Activated T-helper 17 cell treated with anti-CD3 and anti-CD28 coated beads, Interleukin-2, amount 50 U/mL, for 72 hours (primary cell): ENCODE measurements at regions not wholly inside any gene's neighbourhood (a gene's known extent, or its start where the extent isn't known, plus 50 kb on each side); places are given as distances from the start of the nearest gene placed in this dataset.
"Not testable (repeated sequence)": the region's sequence is repeated elsewhere in the genome, so short reads cannot be mapped to it uniquely, and the experiment has no call there.

ENCODE experiments used
- ATAC-seq: fragments of 150-1000 bp; cut with Tn5 transposase; replicated peaks from 2 replicates; pipeline ENCODE4 v1.10.0; 2021; ENCODE audit warnings: mild to moderate bottlenecking, moderate library complexity
- H3K27ac Mint-ChIP-seq: one replicate; pipeline ENCODE4 v1.8.0; 2022; ENCODE audit warnings: mixed read lengths
- H3K27me3 Mint-ChIP-seq: one replicate; pipeline ENCODE4 v1.8.0; 2022; ENCODE audit warnings: mixed read lengths
- H3K36me3 Mint-ChIP-seq: one replicate; pipeline ENCODE4 v1.8.0; 2022; ENCODE audit warnings: low read depth, mild to moderate bottlenecking, mixed read lengths
- H3K4me1 Mint-ChIP-seq: one replicate; pipeline ENCODE4 v1.8.0; 2022; ENCODE audit warnings: mixed read lengths
- H3K4me3 Mint-ChIP-seq: one replicate; pipeline ENCODE4 v1.8.0; 2022; ENCODE audit warnings: mild to moderate bottlenecking, mixed read lengths
- H3K9me3 Mint-ChIP-seq: one replicate; pipeline ENCODE4 v1.8.0; 2022; ENCODE audit warnings: mixed read lengths

DNA sequence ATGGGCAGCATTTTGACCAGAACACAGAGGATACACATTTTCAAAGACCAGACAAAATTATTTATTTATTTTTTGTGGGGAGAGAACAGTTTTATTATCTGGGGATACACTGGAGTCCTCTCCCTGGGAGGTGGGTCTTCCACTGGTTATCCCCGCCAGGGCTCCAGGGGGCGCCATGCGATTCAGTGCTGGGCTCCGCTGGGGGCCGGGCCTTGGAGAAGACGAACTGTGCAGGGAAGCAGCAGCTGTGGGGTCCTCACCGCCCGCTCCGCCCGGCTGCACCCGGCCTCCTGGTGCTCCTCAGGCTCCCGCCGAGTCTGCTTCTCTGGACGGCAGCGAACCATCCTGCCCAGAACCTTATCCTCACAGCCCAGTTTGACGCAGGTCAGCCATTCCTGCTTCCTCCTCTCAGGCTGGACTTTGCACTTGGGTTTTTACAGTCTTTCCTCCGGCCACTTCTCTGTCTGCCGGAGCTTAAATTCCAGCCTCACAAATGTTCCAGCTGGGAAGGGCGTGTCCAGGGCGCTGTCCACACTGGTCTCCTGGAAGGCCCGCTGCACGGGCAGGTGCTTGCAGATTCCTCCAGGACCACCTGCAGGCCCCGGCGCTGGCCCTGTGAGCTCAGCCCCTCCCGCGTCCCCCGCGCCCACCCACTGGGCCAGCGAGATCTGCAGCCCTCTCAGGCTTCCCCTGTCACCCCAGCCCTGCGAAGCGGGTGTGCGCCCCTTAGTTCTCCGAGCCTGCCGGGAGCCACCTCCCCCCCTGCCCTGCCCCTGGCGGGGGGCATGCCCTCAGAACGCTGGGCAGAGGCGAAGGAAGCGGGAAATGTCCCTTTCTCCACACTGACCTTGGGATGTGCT lies 1830.0 kb upstream of the DEFB115 start:
- H3K27ac Mint-ChIP-seq = no peak overlapping the region
- H3K27me3 Mint-ChIP-seq = peaks cover 6% of the 10 kb centered on the region
- H3K9me3 Mint-ChIP-seq = no peaks in the 10 kb centered on the region
- no peaks in the 10 kb centered on the region for H3K4me1 Mint-ChIP-seq
- no peak overlapping the region for H3K4me3 Mint-ChIP-seq
- ATAC-seq = no peak
- H3K36me3 Mint-ChIP-seq = no peaks in the 10 kb centered on the region

DNA sequence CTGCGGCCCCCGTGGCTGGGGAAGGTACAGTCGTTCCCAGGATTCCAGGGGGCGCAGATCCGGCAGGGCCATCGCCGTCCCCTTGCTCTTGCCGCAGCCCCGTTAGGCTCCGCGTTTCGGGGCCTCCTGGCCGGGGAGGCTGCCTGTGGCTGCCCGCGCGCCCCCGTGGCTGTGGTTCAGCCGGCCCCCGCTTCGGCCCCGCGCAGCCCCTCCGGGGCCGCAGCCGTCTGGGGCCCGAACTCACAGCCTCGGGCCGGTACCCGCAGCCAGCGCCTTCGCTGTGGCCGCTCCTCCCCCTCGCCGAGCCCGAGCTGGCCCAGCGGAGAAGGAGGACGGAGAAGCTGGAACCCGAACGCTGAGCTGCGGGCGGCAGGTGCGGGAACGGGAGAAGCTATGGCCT lies 1826.9 kb upstream of the DEFB115 start:
- peaks cover 4% of the 10 kb centered on the region for H3K27me3 Mint-ChIP-seq
- H3K9me3 Mint-ChIP-seq = no peaks in the 10 kb centered on the region
- H3K36me3 Mint-ChIP-seq = no peaks in the 10 kb centered on the region

DNA sequence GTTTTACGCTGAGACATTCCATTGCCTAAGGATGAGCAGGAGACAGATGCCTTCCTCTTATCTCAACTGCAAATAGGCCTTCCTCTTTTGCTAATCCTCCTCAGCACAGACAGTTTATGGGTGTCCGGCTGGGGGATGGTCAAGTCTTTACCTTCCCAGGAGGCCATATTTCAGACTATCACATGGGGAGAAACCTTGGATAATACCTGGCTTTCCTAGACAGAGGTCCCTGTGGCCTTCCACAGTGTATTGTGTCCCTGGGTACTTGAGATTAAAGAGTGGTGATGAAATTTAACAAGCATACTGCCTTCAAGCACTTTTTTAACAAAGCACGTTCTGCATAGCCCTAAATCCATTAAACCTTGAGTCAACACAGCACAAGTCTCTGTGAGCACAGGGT lies 1816.7 kb upstream of the DEFB115 start:
- not testable (repeated sequence) for ATAC-seq, H3K27me3 Mint-ChIP-seq, H3K27ac Mint-ChIP-seq, H3K9me3 Mint-ChIP-seq, H3K4me1 Mint-ChIP-seq, H3K4me3 Mint-ChIP-seq, H3K36me3 Mint-ChIP-seq

More for the DNA sequence above, 1826.9 kb upstream of the DEFB115 start:
- H3K4me3 Mint-ChIP-seq = no peak overlapping the region
- no peaks in the 10 kb centered on the region for H3K4me1 Mint-ChIP-seq
- ATAC-seq = no peak
- no peak overlapping the region for H3K27ac Mint-ChIP-seq

DNA sequence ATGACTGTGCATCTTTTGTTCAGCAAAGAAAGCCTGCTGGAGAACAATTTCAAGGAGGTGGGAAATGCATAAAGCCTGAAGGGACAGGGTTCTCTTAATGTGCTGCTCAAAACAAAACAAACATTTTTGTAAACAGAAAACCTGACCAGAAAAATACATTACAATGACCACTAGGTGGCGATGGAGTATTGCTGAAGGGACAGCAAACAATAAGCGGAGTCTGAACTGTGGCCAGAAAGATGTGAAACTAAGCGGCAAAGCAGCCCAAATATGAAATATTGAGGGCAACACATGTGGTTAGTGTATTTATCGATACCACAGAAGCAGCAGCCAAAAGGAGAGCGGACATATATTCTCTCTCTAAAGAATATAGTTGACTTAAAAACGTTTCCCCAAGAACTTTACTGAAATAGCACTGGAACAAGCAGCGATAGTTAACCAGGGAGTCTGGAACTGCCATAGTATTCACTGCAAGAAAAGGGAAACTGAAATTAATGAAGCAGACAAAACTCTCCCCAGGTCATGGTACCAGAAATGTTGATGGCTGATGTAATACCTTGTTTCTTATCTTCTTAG lies 1814.2 kb upstream of the DEFB115 start:
- not testable (repeated sequence) for H3K4me3 Mint-ChIP-seq, H3K4me1 Mint-ChIP-seq, H3K27ac Mint-ChIP-seq, ATAC-seq, H3K27me3 Mint-ChIP-seq, H3K9me3 Mint-ChIP-seq, H3K36me3 Mint-ChIP-seq

DNA sequence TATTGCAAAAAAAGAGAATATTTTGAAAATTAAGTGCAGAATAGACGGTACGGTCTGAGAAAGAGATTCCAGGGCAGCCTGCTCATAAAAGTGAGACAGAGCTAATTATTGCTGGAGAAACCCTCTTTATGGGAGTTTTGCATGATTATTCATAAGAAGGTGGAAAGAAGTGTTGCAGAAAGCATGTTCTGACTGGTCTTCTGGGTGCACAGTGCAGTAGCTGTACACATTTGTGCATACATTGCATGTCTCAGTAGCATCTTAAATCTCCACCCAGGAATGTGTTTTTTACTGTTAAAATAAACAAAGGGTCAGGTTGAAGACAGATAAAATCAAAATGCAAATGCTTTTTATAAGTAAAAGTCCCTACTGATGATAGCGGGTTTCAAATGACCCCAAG lies 1813.6 kb upstream of the DEFB115 start:
- ATAC-seq = peak; percentile 53
- no peaks in the 10 kb centered on the region for H3K9me3 Mint-ChIP-seq
- no peak overlapping the region for H3K4me3 Mint-ChIP-seq
- no peak overlapping the region for H3K27ac Mint-ChIP-seq
- H3K27me3 Mint-ChIP-seq = peaks cover 3% of the 10 kb centered on the region
- H3K36me3 Mint-ChIP-seq = no peaks in the 10 kb centered on the region
- no peaks in the 10 kb centered on the region for H3K4me1 Mint-ChIP-seq

DNA sequence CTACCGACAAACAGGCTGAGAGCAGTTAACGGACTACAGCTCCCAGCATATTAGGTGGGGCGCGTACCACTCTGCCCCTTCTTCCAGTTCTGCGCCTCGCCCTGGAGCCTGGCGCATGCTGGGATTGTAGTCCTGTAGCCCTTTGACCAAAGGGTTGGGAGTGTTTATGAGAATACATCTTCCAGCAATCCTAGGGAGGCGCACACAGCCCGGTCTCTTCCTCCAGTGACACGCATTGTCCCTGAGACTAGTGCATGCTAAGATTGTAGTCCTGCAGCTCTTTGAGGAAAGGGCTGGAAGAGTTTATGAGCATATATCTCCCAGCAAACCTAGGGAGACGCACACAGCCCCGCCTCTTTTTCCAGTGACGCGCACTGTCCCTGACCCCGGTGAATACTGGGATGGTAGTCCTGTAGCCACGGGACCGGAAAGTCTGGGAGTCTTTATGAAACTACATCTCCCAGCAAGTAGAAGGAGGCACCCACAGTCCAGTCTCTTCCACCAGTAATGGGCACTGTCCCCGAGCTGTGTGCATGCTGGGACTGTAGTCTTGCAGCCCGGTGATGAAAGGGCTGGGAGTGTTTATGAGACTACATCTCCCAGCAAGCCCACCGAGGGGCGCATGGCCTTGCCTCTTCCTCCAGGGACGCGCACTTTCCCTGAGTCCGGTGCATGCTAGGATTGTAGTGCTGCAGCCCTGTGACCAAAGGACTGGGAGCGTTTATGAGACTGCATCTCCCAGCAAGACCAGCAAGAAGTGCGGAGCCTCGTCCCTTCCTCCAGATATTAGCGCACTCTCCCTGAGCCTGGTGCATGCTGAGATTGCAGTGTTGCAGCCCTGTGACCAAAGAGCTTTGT lies 1812.2 kb upstream of the DEFB115 start:
- H3K4me1 Mint-ChIP-seq, ATAC-seq, H3K27ac Mint-ChIP-seq, H3K27me3 Mint-ChIP-seq, H3K4me3 Mint-ChIP-seq, H3K36me3 Mint-ChIP-seq, H3K9me3 Mint-ChIP-seq: not testable (repeated sequence)

DNA sequence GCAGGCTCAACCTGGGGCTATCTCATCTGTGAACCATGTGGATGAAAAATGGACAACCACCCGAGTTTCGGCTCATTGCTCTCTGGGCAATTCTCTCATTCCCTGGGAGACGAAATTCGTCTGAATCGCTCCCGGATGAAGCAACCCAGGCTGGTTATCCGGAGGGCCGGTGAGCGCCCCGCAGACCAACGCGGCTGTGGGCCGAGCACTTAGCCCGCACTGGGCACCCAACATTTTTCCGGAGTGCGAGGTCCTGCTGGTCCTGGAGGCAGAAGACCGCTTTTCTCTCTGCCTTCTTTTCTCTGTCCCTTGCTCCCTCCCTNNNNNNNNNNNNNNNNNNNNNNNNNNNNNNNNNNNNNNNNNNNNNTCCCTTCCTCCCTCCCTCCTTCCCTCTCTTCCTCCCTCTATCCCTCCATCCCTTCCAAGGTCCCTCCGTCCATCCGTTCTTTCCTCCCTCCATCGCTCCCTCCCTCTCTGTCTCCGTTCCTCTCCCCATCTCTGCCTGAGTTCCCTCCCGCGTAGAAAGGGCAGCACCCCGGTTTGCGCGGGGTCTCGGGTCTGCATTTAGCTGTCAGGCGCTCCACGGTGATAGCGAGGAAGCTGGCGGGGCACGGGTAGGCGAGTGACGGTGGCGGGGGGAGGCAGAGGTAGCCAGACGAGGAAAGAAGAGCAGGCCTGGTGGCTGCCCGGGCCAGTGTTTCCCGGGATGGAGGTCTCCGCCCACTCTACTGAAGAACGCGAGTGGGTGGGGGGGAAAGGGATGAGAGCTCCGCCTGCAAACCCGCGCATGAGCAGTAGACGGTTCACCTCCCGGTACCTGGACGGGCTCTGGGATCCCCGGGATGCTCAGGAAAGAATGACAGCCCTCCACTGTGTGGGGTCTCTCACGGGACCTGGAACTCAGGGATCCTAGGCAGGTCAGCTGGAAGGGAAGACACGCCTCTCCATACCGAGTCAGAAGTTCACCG lies 1809.7 kb upstream of the DEFB115 start:
- not testable (repeated sequence) for H3K36me3 Mint-ChIP-seq, H3K9me3 Mint-ChIP-seq, H3K27me3 Mint-ChIP-seq, H3K4me3 Mint-ChIP-seq, H3K4me1 Mint-ChIP-seq, ATAC-seq, H3K27ac Mint-ChIP-seq

DNA sequence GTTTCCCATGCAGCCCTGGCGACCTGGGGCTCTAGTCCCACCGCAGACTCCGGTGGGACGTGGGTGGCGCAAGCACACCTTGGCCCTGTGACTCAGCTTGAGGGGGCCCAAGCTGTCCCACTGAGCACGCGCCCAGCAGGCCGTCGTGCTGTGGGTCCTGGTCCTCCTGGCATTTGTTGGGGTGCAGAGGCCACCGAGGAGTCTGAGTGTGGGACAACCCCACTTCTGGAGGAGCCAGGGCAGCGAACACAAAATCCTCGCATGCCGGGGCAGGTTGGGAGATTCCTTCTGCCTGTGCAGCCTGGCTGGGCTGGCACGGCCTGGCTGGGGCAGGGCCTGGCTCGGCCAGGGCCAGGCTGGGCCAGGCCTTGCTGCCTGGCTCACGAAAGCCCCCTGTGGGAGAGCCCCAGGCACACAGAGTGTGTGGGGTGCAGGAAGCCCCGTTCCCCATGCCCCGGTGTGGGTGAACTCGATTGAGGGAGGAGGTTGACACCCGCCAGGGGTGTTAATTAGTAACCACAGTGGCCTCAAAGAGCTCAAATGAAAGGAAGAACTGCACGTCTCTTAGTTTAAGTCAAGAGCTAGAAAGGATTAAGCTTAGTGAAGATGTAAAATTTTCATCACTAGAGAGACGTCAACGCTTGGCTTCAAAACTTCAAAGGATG lies 1808.5 kb upstream of the DEFB115 start:
- H3K9me3 Mint-ChIP-seq = no peaks in the 10 kb centered on the region
- H3K4me1 Mint-ChIP-seq = no peaks in the 10 kb centered on the region
- no peak for ATAC-seq
- no peak overlapping the region for H3K4me3 Mint-ChIP-seq
- H3K36me3 Mint-ChIP-seq = no peaks in the 10 kb centered on the region
- H3K27ac Mint-ChIP-seq = no peak overlapping the region
- H3K27me3 Mint-ChIP-seq = peaks cover 3% of the 10 kb centered on the region

DNA sequence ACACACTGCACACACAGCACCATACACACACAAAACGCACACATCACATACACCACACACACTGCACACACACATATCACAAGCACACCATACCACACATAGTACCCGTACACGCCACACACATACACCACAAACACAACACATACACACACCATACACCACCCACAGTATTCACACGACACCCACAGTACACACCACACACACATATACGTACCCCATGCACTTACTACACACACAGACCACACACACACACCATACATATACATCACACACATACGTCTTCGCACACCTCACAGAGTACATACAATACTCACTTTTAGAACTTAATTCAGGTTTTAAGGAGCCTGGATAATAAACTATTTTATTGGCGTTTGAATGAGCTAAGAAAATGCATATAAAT lies 1805.3 kb upstream of the DEFB115 start:
- Mint-ChIP-seq H3K9me3 (no peaks in the 10 kb centered on the region), H3K27me3 (peaks cover 3% of the 10 kb centered on the region), H3K4me3 (no peak overlapping the region), H3K27ac (no peak overlapping the region), H3K4me1 (no peaks in the 10 kb centered on the region), H3K36me3 (no peaks in the 10 kb centered on the region)
- ATAC-seq = no peak

DNA sequence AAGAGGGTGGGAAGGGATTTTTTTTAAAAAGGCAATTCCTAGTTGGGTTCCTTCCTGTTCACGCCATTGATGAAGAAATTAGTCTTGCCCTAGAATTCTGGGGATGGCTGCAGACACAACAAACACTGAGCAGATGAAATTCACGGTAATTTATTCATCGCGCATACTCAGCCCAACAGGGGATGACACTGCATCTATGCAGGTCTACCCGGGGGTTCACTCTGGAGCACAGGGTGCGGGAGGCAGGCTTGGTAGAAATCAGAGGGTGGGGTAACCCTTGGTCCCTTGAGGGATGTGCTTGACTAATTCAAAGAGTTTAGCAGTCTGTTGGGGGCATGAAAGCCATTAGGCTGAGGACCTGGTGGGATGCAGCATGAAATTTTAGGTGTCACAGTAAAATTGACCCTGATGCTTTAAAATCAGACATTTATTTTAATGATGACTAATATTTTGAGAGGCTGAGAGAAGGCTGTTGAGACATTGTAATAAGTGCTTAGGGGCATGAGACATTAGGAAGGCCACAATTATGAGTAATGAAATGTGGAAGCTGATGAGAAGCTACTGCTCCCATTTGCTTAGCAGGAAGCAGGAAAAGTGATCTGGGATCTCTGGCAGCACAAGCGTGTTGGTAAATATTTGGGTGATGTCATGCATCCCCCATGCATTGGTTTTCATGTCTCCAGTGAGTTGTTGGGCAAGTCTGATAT lies 1800.3 kb upstream of the DEFB115 start:
- H3K27ac Mint-ChIP-seq, H3K4me1 Mint-ChIP-seq, H3K9me3 Mint-ChIP-seq, H3K27me3 Mint-ChIP-seq, ATAC-seq, H3K36me3 Mint-ChIP-seq, H3K4me3 Mint-ChIP-seq: not testable (repeated sequence)

DNA sequence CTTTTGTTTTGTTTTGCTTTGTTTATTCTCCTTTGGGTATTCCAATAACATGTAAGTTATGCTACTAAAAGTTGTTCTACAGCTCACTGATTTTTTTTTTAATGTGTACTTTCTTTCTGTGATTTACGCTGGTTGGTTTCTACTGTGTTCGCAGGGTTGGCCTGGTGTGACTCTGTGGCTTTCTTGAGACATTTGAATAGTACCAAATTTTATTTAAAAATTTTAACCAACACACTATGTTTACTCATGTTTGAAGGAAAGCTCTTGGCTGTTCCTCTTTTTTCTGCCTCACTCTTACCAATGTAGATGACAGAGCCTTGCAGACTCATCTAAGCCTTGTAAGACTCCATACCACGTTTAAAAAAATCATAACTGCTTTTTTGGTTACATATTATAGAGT lies 1784.9 kb upstream of the DEFB115 start:
- no peaks in the 10 kb centered on the region for H3K27me3 Mint-ChIP-seq
- no peaks in the 10 kb centered on the region for H3K4me1 Mint-ChIP-seq
- H3K4me3 Mint-ChIP-seq = no peak overlapping the region
- no peaks in the 10 kb centered on the region for H3K9me3 Mint-ChIP-seq
- no peak overlapping the region for H3K27ac Mint-ChIP-seq
- no peaks in the 10 kb centered on the region for H3K36me3 Mint-ChIP-seq
- no peak for ATAC-seq

DNA sequence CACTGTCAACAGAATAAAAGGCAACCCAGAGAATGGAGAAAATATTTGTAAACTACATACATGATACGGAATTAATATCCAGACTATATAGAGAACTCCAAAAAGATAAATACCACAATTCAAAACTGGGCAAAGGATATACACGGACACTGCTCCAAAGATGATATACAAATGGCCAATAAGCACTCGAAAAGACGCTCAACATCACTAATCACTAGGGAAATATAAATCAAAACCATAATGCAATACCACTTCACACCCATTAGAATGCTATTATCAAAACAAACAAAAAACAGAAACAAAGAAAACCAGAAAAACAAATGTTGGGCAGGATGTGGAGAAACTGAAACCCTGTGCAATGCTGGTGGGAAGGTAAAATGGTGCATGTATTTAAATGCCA lies 1764.6 kb upstream of the DEFB115 start:
- H3K9me3 Mint-ChIP-seq, H3K36me3 Mint-ChIP-seq, H3K27me3 Mint-ChIP-seq, H3K4me3 Mint-ChIP-seq, ATAC-seq, H3K27ac Mint-ChIP-seq, H3K4me1 Mint-ChIP-seq: not testable (repeated sequence)

DNA sequence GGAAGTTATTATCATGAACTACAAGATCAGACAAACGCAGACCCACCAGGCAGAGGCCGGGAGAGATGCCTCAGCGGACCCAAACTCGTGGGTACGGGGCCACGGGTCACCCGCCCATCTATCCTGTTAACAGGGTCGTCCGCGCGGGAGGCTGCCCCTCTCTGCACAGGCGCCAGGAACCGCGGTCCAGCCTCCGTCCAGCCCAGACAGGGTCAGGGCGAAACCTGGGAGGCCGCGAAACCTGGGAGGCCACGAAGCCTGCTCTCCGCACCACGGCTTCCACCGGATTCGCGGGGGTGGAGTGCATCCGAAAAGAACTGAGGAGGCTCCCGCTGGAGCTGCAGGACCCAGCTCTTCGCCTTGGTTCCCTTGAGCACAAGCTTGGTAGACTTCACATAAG lies 1760.7 kb upstream of the DEFB115 start:
- not testable (repeated sequence) for H3K4me1 Mint-ChIP-seq, H3K9me3 Mint-ChIP-seq, H3K36me3 Mint-ChIP-seq, ATAC-seq, H3K27me3 Mint-ChIP-seq, H3K27ac Mint-ChIP-seq
- H3K4me3 Mint-ChIP-seq = peak overlapping the region; percentile 35
